ENCODE measurements at regions not wholly inside any gene's neighbourhood (a gene's known extent, or its start where the extent isn't known, plus 50 kb on each side); places are given as distances from the start of the nearest gene placed in this dataset.
A peak's percentile ranks its signal among the peaks of the same experiment; 100 is the strongest.
"Not testable (repeated sequence)": the region's sequence is repeated elsewhere in the genome, so short reads cannot be mapped to it uniquely, and the experiment has no call there.

DNA sequence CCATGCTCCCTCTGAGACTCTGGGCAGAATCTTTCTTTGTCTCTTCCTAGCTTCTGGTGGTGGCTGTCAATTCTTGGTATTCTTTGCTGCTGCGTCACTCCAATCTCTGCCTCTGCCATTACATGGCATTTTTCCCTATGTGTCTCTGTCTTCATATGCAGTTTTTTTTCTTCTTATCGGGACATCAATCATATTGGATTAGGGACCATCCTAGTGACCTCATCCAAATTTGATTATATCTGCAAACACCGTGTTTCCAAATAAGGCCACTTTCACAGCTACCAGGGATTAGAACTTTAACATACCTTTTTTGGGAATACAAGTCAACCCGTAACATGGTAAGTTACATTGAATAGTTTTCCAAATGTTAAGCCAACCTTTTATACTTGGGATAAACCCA, 358.2 kb upstream of the FRG2C start:
- Histone ChIP-seq H3K9me3 (replicated peaks; ENCODE audit: control insufficient read depth, low read depth, low read length) (no peaks in the 10 kb centered on the region), H3K27me3 (ENCODE audit: control insufficient read depth, insufficient read depth, low read length) (no peaks in the 10 kb centered on the region), H3K27ac (ENCODE audit: low read length) (no peak overlapping the region), H3K4me3 (ENCODE audit: low read length) (no peak overlapping the region), H3K4me1 (ENCODE audit: control insufficient read depth, insufficient read depth, low read length) (no peaks in the 10 kb centered on the region), H3K36me3 (ENCODE audit: control insufficient read depth, insufficient read depth, low read length) (no peaks in the 10 kb centered on the region)
- no peak for DNase-seq
- WGBS (ENCODE audit: insufficient coverage): 88% methylated on average over 2 of the region's 4 CpGs

DNA sequence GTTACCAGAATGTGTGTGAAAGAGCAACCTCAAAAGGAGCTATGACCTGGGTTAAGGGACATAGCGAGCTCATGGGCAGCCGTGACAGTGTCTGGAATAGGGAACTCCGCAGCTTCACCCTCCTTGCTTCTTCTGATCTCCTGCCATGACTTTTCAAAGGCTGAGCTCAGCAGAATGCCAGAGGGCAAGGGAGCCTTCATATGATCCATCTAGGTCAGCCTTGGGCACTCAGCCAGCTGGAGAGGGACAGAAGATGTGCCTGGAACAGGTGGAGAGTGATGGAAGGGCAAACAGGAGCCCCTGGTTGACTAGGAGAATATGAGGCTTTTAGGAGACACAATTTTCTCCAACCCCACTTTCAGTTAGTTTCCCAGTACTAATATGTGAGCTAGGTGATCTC, 352.8 kb upstream of the FRG2C start:
- WGBS (ENCODE audit: insufficient coverage): 80% methylated on average over 3 of the region's 3 CpGs
- peak; percentile 62 for DNase-seq
- H3K27ac ChIP-seq (ENCODE audit: low read length): peak overlapping the region; percentile 37

DNA sequence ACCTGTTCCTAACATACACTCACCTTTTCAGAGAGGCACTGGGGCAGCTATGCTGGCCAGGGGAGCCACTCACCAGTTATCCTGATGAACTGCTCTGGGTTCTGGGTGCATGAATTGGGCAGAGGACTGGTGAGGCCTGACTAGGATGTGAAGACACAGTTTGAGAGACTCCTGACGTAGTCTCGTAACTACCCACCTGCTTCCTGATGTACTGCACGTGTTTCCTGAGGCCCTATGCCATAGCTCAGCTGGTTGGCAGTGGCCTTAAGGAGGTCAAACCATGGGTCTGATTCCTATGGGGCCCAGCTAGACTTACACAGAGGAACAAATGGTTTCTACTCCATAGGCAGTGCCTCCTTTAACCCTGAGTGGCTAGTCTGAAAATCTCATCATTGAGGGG, 351.7 kb upstream of the FRG2C start:
- H3K4me1 ChIP-seq (ENCODE audit: control insufficient read depth, insufficient read depth, low read length); H3K4me3 ChIP-seq (ENCODE audit: low read length); H3K27ac ChIP-seq (ENCODE audit: low read length); H3K27me3 ChIP-seq (ENCODE audit: control insufficient read depth, insufficient read depth, low read length); H3K36me3 ChIP-seq (ENCODE audit: control insufficient read depth, insufficient read depth, low read length); DNase-seq; H3K9me3 ChIP-seq (replicated peaks; ENCODE audit: control insufficient read depth, low read depth, low read length): not testable (repeated sequence)
- 75% methylated on average over 2 of the region's 3 CpGs for WGBS (ENCODE audit: insufficient coverage)

More for the DNA sequence above, 352.8 kb upstream of the FRG2C start:
- not testable (repeated sequence) for H3K4me3 ChIP-seq (ENCODE audit: low read length); H3K27me3 ChIP-seq (ENCODE audit: control insufficient read depth, insufficient read depth, low read length); H3K4me1 ChIP-seq (ENCODE audit: control insufficient read depth, insufficient read depth, low read length); H3K36me3 ChIP-seq (ENCODE audit: control insufficient read depth, insufficient read depth, low read length); H3K9me3 ChIP-seq (replicated peaks; ENCODE audit: control insufficient read depth, low read depth, low read length)

DNA sequence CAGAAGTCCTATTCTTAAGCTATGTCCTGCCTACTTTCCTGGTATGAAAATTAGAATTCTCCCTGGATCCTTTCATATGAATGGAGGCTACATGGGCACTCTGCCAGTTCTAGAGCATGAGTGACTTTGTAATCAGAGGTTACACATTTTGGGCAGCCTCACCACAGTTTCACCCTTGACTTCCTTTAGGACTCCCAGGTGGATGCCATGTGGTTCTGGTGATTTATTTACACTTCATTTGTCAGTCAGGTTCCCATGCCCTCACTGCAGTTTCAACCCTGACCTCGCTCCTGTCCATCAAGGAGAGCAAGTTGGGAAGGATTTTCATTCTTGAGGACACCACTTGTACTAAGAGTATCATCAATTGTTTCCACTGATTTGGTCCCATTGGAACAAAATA, 344.4 kb upstream of the FRG2C start:
- not testable (repeated sequence) for H3K36me3 ChIP-seq (ENCODE audit: control insufficient read depth, insufficient read depth, low read length); H3K4me3 ChIP-seq (ENCODE audit: low read length); H3K4me1 ChIP-seq (ENCODE audit: control insufficient read depth, insufficient read depth, low read length); H3K27me3 ChIP-seq (ENCODE audit: control insufficient read depth, insufficient read depth, low read length); DNase-seq; H3K9me3 ChIP-seq (replicated peaks; ENCODE audit: control insufficient read depth, low read depth, low read length); H3K27ac ChIP-seq (ENCODE audit: low read length)
- no CpG with 5 or more reads among the region's 1 CpG for WGBS (ENCODE audit: insufficient coverage)

DNA sequence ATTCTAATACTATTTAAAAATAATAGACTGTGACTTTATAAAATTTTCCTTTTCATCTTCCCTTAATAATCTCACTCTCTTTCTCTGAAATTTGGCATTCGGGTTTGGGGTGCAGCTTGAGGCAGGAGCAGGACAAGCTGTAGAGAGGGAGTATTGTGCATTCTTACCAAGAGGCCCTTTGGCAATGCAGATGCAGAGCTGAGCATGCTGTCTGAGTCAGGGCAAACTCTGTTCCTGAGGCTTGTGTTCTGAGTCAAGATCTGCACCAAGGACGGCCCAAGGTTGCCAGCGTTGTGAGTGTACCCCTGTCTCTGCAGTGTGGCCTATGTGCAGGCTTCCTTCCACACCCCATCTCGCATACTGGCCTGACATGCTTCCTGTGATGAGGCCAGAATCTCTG, 343.8 kb upstream of the FRG2C start:
- Histone ChIP-seq H3K27me3 (ENCODE audit: control insufficient read depth, insufficient read depth, low read length) (no peaks in the 10 kb centered on the region), H3K4me3 (ENCODE audit: low read length) (no peak overlapping the region), H3K27ac (ENCODE audit: low read length) (no peak overlapping the region), H3K36me3 (ENCODE audit: control insufficient read depth, insufficient read depth, low read length) (no peaks in the 10 kb centered on the region), H3K4me1 (ENCODE audit: control insufficient read depth, insufficient read depth, low read length) (peaks cover 3% of the 10 kb centered on the region), H3K9me3 (replicated peaks; ENCODE audit: control insufficient read depth, low read depth, low read length) (no peaks in the 10 kb centered on the region)
- 100% methylated on average over 2 of the region's 4 CpGs for WGBS (ENCODE audit: insufficient coverage)
- DNase-seq: no peak

DNA sequence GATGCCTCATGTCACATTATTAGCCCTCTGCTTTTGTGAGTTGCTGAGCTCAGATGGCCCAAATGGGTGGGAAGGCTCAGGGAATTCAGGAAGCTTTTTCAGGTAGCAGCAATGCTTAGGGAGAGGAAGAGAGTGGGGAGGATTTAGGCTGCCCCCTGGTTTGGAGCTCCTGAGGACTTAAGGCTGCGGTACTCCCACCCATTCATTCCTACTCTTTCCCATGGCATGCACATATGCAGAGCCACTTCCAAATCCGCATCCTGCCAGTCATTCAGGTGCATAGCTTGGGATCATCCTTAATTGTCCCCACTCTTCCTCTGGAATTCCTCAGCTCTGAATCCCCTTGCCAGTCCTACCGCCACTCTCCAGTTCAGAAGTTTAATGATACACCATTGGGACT, 343.1 kb upstream of the FRG2C start:
- Histone ChIP-seq H3K4me1 (ENCODE audit: control insufficient read depth, insufficient read depth, low read length) (peaks cover 3% of the 10 kb centered on the region), H3K36me3 (ENCODE audit: control insufficient read depth, insufficient read depth, low read length) (no peaks in the 10 kb centered on the region), H3K27me3 (ENCODE audit: control insufficient read depth, insufficient read depth, low read length) (no peaks in the 10 kb centered on the region), H3K4me3 (ENCODE audit: low read length) (no peak overlapping the region), H3K27ac (ENCODE audit: low read length) (no peak overlapping the region), H3K9me3 (replicated peaks; ENCODE audit: control insufficient read depth, low read depth, low read length) (no peaks in the 10 kb centered on the region)
- no peak for DNase-seq
- WGBS (ENCODE audit: insufficient coverage): 93% methylated on average over 2 of the region's 3 CpGs

DNA sequence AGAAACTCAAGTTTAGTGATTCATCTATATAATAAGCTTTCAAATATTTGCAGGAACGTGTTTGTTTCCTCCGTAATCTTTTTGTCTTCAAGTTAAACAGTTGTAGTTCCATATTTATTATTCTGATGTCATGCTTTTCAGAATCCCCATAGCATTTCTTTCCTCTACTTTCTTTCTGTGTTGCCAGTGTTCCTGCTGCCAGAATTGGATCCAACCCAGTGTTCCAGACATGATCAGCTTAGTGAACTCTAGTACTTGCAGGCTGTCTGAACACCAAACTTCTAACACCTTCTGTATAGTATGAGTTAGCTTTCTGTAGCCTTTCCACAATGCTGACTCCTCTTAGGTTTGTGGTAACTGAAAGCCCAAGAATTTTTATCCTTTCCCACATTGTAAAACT, 340.2 kb upstream of the FRG2C start:
- DNase-seq: peak; percentile 75
- not testable (repeated sequence) for H3K27me3 ChIP-seq (ENCODE audit: control insufficient read depth, insufficient read depth, low read length); H3K4me3 ChIP-seq (ENCODE audit: low read length); H3K9me3 ChIP-seq (replicated peaks; ENCODE audit: control insufficient read depth, low read depth, low read length); H3K36me3 ChIP-seq (ENCODE audit: control insufficient read depth, insufficient read depth, low read length); H3K27ac ChIP-seq (ENCODE audit: low read length); H3K4me1 ChIP-seq (ENCODE audit: control insufficient read depth, insufficient read depth, low read length)
- WGBS (ENCODE audit: insufficient coverage): no CpG with 5 or more reads among the region's 2 CpGs

DNA sequence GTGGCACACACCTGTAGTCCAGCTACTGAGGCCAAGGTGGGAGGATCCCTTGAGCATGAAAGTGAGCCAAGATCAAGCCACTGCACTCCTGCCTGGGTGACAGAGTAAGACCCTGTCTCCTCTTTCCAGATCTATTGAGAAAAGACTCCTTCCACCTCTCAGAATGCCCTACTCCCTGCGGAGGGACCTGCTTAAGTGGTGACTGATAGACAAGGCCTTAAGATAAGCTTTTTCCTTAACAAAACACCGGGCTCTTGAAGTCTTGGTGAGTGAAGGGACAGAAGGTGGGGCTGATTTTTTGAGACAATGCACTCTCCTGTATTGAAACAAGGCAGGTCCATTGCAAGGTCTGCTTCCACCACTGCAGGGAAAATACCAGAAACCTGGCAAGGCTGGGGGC, 338.4 kb upstream of the FRG2C start:
- H3K4me3 ChIP-seq (ENCODE audit: low read length): no peak overlapping the region
- H3K9me3 ChIP-seq (replicated peaks; ENCODE audit: control insufficient read depth, low read depth, low read length): no peaks in the 10 kb centered on the region
- peaks cover 2% of the 10 kb centered on the region for H3K27me3 ChIP-seq (ENCODE audit: control insufficient read depth, insufficient read depth, low read length)
- 100% methylated on average over 1 of the region's 2 CpGs for WGBS (ENCODE audit: insufficient coverage)
- H3K27ac ChIP-seq (ENCODE audit: low read length): no peak overlapping the region
- DNase-seq: no peak
- H3K4me1 ChIP-seq (ENCODE audit: control insufficient read depth, insufficient read depth, low read length): peaks cover 14% of the 10 kb centered on the region
- no peaks in the 10 kb centered on the region for H3K36me3 ChIP-seq (ENCODE audit: control insufficient read depth, insufficient read depth, low read length)

DNA sequence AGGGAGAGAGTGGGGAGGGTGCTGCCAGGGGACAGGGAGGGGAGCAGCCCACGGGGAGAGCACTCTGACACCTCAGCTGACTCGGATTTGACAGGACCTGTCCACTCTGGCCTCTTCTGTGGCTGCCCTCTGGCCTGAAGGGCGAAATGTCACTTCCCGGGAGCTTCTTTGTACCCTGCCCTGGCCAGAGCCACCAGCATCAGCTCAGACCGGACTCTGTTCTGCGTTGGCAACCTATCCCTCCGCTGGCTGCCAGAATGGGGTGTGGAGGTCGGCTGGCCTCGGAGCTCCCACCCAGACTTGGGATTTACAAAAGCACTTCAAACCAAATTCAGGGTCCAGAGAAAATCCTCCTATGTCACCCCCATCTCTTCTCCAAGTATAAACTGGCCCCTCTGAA, 336.7 kb upstream of the FRG2C start:
- peaks cover 17% of the 10 kb centered on the region for H3K4me1 ChIP-seq (ENCODE audit: control insufficient read depth, insufficient read depth, low read length)
- no peak overlapping the region for H3K4me3 ChIP-seq (ENCODE audit: low read length)
- peaks cover 2% of the 10 kb centered on the region for H3K27me3 ChIP-seq (ENCODE audit: control insufficient read depth, insufficient read depth, low read length)
- 69% methylated on average over 8 of the region's 9 CpGs for WGBS (ENCODE audit: insufficient coverage)
- no peak for DNase-seq
- H3K27ac ChIP-seq (ENCODE audit: low read length): no peak overlapping the region
- no peaks in the 10 kb centered on the region for H3K9me3 ChIP-seq (replicated peaks; ENCODE audit: control insufficient read depth, low read depth, low read length)
- no peaks in the 10 kb centered on the region for H3K36me3 ChIP-seq (ENCODE audit: control insufficient read depth, insufficient read depth, low read length)

DNA sequence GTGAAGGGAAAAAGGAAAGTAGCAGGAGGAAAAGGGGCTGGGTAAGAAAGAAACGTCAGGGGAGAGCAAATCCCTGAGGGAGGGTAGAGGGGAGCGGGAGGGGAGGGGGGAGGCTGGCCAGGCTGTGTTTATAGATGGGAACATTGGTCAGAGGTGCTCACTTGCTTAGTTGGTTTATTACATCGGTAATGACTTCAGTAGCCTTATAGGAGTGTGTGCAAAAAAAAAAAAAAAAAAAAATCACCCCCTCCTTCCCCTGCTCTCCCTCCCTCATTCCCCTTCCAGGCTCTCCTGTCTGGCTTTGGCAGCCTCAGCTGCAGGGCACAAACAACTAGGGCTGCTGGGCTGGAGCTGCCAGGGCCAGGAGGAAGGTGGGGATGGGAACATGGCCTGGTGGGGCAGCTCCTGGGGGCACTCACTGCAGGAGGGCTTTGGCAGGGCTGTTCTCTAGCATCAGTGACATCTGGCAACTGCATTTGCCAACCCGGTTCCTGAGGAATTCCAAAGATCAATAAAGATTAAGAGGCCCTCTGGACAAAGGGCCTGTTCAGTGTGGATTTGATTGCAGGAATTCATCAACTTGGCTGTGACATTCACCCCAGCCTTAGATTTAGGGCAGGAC, 334.5 kb upstream of the FRG2C start:
- peaks cover 20% of the 10 kb centered on the region for H3K4me1 ChIP-seq (ENCODE audit: control insufficient read depth, insufficient read depth, low read length)
- H3K27ac ChIP-seq (ENCODE audit: low read length): no peak overlapping the region
- no peak for DNase-seq
- H3K4me3 ChIP-seq (ENCODE audit: low read length): no peak overlapping the region
- H3K27me3 ChIP-seq (ENCODE audit: control insufficient read depth, insufficient read depth, low read length): peaks cover 2% of the 10 kb centered on the region
- 20% methylated on average over 1 of the region's 4 CpGs for WGBS (ENCODE audit: insufficient coverage)
- H3K9me3 ChIP-seq (replicated peaks; ENCODE audit: control insufficient read depth, low read depth, low read length): no peaks in the 10 kb centered on the region
- no peaks in the 10 kb centered on the region for H3K36me3 ChIP-seq (ENCODE audit: control insufficient read depth, insufficient read depth, low read length)

DNA sequence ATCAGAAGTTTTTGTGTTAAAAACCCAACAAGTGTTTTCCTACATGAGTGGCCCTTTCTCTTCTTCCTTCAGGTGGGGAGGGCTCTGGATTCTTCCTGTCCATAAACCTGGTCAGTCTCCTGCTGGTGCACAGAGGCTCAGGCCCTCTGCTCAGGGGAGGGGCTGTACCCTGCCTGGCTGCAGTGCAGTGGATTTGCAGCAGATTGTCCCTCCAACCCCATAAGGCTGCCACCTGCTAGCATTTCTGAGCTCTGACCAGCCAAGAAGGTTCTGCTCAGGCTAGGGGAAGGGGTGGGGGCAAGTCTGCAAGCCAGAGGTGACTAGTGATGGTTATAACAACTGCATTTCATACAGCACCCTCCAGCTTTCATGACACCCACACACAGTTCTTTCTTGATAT, 333.7 kb upstream of the FRG2C start:
- H3K4me1 ChIP-seq (ENCODE audit: control insufficient read depth, insufficient read depth, low read length): peaks cover 20% of the 10 kb centered on the region
- not testable (repeated sequence) for H3K27ac ChIP-seq (ENCODE audit: low read length); H3K4me3 ChIP-seq (ENCODE audit: low read length); H3K27me3 ChIP-seq (ENCODE audit: control insufficient read depth, insufficient read depth, low read length); H3K9me3 ChIP-seq (replicated peaks; ENCODE audit: control insufficient read depth, low read depth, low read length); DNase-seq; H3K36me3 ChIP-seq (ENCODE audit: control insufficient read depth, insufficient read depth, low read length)
